GM21723 (cell line): ENCODE measurements at regions not wholly inside any gene's neighbourhood (a gene's known extent, or its start where the extent isn't known, plus 50 kb on each side); places are given as distances from the start of the nearest gene placed in this dataset.

Experiments used
- ATAC-seq: cut with Tn5 transposase; IDR thresholded peaks from one replicate; pipeline ENCODE4 v1.9.1; 2021; ENCODE audit warnings: mild to moderate bottlenecking, moderate library complexity; ENCODE audit not compliant: unreplicated experiment

DNA sequence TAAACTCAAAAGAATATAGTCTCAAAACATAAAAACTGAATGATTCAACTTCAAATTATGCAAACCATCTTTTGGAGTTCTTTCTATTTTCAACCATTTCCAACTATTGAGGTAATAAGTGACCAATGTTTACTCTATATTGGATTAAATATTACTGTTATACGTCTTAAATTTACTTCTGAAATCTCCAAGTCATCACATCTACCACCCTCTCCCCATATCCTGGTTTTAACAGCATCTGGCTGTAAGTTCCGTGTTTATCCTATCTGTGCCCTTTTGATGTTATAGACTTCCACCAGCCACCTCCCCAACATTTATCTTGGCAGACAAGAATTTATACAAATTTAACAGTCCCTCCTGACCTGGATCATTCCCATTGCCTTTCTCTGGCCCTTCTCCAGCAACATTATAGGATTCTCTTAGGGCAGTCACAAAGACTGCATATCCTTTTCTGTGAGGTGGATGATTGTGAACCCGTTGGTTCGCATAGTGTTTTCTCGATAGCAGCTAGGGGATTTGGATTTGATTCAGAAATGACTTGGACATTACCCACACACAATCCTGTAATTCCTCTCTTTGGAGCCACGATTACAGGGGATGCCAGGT lies 313.4 kb upstream of the FMN2 start:
- no peak for ATAC-seq

DNA sequence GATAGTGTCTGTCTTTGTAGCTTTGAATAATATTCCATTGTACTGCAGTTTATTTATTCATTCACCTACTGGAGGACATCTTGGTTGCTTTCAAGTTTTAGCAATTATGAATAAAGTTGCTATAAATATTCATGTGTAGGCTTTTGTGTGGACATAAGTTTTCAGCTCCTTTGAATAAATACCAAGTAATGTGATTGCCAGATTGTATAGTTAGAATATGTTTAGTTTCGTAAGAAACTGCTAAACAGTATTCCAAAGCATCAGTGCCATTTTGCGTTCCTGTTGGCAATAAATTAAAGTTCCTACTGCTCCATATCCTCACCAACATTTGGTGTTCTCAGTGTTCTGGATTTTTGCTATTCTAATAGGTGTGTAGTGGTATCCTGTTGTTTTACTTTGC lies 311.7 kb upstream of the FMN2 start:
- no peak for ATAC-seq

DNA sequence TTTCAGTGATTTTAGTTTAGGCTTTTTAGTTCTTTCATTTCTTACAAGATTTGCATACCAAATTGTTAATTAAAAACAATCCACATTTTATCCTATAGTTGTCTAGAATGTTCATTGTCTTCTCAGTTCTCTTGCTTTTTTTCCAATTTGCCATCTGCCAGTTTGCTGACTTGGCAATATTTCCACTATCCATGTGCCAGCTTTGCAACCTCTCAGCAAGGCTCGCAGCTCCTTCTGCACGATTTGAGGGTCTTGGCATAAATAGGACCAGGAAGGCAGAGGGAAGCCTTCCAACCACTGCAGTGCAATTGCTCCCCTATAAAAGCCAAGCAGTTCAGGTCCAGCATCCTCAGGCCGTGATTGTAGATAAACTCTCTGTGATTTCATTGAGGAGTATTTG lies 306.8 kb upstream of the FMN2 start:
- ATAC-seq, result no peak

DNA sequence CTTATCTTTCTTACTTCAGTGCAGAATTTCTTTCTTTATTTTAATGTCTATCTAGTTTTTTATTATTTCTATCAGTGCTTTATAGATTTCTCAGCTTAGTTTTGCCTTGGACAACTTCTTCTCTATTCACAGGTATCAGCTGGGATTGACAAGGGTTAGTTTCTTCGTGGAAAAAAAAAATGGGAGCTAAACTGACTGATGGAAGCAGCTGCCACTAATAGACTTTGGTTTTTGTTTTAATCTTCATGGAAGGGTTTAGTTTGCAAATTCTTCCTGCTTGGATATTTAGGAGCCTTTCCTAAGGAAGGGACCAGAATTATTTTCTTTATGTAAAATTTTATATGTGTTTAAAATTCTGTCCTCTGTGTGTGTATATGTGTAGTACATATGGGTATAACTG lies 306.1 kb upstream of the FMN2 start:
- no peak for ATAC-seq

DNA sequence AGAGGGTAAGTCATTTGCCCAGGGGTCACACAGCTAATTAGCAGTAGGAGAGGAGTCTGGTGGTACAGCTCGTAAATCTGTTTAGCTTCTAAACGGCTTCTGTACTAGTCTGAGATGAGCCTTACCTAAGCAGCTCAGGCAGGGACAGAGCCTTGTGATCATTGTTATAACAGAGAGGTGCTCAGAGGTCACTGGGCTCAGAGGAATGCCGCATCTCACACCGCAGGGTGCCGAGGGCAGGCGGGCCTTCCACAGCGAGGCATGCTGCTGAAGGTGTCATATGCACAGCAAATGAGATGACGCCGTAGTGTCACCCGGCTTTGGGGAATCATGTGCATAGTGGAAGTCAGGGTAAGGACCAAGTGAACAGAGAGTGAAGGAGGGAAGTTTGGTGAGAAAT lies 305.2 kb upstream of the FMN2 start:
- ATAC-seq, result no peak

DNA sequence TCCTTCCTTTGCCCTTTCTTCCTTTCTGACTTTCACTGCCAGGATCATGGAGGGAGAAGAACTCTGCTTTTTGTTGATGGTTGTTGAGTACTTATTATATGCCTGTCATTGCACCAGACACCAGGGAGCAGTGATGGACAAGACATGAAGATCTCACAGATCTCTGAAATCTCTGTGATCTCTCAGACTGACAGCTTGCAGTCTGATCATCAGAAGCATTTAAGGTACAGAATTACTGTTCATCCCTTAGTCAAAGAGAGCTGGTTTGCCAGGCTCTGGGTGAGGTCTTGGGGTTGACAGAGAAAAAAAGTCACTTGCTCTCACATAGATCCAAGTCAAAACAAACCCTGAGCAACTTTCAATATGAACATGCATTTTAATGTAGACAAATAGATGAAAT lies 299.5 kb upstream of the FMN2 start:
- no peak for ATAC-seq

DNA sequence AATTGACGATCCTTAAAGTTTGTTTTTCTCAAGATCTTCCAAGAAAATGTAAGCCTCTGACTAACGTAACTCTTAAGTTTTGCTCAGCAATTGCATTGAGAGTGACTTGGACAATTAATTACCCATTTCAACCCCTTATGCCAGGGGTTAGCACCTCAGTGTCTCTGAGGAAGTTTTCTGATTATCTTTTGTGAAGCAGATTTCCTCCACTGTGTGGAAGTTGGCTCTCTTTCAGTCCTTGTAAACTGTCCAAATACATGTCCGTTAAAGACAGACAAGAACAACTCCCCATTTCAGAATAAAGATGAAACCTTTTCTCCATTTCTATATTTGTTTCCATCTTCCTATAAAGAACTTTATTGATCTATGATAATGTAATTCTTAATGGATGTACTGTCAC lies 296.4 kb upstream of the FMN2 start:
- ATAC-seq, result no peak

DNA sequence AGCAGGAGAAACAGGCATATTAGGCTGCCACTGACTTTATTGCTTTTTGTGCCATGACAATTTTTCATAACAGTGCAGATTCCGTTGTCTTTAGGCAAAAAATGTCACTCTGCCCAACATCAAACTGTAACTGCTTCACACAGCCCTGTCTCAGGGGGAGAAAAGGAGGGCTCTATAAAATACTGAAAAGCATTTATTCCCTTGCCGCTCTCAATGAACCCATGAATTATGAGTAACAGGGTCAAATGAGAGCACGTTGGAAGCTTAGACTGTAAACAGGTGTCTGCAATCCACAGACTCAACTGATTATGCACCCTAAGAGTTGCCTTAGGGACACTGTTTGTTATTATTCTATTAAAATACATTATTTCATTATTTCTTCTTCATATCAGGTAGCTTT lies 292.1 kb upstream of the FMN2 start:
- ATAC-seq, result no peak

DNA sequence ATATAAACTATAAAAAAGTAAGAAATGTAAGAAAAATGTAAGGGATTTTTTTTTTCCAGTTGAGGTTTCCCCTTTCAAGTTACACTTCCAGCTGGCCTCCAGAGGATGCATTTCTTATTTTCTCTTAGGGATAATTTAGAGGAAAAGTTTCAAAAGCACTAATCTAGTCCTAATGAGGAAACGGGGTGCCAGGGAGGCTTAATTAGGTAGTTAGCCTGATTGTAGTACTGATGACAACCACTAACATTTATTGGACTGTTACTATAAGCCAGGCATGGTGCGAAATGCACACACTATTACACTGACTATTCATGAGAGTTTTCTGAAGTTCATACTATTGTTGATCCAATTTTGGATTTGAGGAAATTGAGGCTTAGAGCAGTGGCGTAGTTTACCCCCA lies 290.8 kb upstream of the FMN2 start:
- no peak for ATAC-seq

DNA sequence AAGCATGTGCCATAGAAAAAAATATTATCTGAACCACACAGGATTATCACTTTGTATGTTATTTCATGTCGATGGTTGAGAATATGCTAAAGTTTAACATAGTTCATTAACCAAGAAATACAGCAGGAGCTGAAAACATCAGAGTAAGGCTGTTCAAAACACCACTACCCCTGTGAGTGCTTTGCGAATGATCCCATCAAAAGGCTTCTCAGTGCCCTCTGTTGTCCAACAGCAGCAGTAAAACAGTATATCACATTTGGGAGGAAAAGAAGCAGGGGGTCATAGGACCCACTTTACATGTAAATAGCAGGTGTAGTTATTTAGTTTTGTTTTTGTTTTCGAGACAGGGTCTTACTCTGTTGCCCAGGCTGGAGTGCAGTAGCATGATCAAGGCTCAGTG lies 289.4 kb upstream of the FMN2 start:
- no peak for ATAC-seq

DNA sequence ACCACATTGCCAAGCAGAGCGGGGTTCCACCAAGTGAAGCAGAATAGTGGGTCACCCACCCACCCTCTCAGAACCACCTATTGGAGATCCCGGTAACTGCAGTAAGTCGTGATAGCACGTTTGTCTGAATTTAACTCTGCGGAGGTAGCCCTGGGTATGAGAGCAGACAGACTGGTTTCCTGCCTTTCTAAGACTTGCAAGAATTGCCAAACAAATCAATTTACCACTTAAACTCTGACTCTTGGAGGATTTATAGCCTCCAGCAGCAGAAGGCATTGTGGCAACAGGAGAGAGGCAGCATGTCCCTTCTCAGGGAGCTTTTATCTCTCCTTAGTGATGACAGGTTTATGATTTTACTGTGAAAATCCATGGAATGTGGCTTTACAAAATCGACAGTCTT lies 287.9 kb upstream of the FMN2 start:
- ATAC-seq, result no peak

DNA sequence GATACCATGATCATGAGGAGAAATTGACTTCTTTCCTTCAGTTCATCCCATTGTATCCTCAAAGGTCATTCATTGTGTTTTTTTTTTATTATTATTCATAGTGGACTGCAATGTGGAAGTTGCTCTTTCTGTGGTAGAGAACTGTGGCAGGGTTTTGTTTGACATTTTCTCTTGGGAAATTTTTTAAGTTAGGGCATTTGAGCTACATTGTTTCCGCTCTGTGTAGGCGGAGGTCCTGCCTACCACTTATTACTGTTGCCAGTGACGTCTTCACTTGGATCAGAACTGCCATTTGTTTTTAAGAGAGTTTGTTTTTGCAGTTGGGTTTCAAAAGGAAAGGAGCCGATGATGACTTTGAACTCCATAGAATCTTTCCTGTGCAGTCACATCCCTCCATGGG lies 287.4 kb upstream of the FMN2 start:
- no peak for ATAC-seq

DNA sequence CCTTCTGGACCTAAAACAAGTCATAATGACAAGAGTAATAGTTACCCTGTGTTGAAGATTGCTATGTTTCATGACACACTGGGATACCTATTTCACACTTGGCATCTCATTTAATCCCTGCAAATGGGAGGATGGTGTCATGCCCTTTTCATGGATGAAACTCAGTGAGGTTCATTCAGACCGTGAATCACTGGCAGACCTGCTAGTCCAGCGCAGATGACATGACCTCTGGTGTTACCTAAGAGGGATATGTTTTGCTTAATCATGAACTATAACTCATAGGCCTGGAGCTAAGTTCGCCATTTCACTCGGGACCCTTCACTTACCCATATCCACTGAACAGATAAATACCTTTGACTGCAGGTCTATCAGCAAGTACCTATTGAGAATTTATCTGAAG lies 286.6 kb upstream of the FMN2 start:
- ATAC-seq, result no peak

DNA sequence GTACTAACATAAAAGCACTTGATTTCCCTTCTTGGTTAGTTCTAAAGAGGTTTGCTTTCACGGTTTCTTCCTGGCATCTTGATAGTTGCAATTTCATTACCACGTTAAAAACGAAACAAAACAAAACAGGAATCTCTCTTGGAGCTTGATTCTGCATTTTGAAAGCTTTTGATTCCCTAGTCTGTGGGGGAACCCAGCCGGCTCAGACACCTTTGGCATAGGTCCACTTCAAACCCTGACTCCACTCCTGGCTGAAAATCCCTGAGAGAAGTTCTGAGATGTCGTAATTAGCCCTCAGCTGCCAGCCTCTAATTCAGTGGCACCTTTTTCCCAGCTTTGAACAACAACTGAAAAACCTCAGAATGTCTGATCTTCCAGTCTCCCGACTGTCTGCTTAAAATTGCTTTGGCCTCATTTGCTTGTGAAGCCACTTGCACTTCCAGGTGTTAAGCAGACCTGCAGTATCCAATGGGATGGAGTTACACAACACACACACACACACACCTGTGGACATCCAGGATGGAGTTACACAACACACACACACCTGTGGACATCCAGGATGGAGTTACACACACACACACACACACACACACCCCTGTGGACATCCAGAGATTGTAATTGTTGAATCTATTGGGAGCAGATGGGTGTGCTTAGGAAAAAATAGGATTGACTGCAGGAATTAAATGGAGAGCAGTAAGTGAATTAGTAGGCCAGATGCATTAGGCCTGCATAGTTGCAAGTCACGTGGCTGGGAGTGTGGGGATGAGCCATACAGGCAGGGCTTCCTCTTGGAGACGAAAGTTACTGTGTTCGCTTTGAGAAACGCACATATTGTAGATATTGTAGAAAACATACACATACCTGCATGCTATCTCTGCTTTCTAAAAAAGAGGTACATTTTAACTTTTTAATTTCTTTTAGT lies 285.6 kb upstream of the FMN2 start:
- ATAC-seq, result no peak

DNA sequence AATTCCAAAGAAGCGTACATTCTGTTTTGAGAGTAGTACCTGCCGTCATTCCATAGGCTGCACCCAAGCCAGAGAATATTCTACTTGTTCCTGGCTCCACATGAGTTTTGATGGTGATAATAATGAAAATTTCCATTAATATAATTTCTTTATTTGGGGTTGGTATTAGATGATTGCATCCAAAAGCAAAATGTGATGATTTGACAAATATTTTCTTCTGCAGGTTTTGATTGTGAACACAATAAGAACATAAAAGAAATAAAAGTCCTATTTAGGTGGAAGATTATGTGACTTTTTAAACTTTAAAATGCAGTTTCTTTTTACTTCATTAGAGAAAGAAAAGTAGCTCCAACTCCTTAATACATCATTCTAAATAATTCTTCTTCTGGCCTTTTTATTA lies 284.8 kb upstream of the FMN2 start:
- ATAC-seq, result no peak

DNA sequence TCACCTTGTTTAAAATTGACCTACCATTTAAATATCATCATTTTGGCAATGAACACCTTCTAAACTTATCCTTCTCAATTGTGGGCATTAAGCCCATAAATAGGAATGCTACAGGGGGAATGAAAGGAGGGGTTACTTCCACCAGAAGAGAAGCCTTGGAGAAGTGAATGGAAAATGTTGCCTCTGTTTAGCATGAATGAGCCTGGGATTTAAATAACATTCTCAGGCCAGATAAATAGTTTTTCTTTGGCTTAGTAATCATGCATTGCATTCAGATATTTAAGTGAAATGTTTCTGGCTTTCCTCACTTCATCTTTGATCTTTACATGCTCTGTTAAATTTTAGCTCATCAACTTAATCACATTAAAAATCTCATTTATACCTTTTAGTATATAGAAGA lies 284.3 kb upstream of the FMN2 start:
- ATAC-seq, result no peak

DNA sequence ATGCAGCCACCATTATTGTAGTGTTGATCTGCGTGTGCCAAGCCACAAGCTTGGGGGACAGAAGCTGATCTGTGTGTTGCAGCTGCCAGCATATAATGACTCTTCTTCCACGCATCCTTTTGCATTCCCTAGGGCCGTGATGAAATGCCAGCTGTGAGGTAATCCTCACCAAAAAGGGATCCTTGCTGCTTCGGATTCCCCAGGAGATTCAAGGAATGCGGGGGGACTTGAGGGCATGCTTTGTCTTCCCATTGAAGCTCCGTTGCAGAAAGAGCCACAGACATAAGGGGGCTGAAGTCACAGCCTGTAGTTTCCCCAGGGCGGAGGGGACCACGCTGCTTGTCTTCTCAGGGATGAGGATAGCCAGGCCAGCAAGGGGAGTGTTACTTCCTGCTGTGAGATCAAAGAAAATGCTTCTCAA lies 281.6 kb upstream of the FMN2 start:
- no peak for ATAC-seq

DNA sequence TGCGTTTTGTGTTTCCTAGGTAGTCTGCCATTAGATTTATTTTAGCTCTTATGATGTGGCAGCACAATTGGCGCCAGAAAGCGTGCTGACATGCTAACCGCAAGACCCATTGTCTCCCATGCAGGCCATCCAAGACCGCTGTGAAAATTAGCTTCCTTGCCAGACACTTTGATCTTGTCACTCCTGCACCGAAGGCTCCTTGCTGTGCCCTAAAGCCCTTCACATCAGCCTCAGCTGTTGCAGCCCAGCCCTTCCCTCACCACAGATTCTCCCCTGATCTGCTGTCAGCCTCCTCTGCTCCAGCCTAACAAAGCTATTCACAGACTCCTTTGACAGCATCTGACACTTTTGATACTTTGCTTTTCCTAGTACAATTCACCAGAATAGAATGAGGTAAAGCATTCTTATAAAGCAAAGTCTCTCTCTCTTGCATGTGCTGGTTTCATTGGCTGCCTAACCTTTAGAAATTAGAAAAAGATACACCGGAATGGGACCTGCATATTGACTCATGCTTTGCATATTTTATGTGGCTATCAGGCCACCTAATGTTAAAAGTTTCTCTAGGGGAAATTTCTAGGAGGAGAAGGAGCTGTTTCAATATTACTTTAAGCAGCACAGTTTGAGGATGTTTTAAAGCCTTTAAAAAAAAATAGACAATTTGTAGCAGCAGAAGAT lies 280.3 kb upstream of the FMN2 start:
- no peak for ATAC-seq

DNA sequence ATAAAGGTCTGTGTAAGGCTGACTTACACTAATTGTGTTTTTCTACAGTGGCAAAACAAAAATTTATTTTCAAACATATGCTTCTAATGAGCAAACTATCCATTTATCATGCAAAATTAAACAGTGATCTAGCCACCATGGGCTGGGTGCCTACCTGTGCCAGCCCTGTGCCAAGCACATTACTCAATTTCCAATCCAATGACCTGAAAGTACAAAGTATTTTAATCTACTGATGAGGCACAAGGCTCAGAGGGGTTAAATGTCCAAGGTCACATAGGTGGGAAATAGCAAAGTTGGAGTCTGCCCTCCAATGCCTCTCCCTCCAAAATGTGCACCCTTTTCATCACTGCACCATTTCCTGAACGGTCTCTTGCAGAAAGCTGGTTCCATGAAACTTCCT lies 279.1 kb upstream of the FMN2 start:
- no peak for ATAC-seq

DNA sequence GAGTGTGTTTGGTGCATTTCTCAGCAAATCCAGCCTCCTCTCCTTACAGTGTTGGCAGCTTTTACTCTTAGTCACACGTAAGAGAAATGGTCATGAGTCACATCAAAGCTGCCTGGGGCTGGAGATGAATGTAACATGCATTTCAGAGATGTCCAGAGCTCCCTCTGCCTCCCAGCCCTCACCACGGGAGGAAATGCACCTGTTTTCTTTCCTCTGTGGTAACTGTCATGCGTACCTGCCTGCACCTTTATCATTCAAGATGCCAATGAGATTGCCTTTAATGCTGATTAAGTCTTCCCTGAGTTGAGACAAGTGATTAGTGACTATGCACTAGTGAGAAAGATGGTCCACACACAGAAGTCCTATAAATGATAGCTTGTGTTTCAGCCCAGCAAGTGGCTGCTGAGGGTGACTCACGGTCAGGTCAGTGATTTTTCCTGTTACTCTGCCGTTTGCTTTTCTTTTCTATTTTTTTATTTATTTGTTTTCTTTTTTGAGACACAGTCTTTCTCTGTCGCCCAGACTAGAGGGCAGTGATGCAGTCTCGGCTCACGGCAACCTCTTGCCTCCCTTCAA lies 277.3 kb upstream of the FMN2 start:
- no peak for ATAC-seq

DNA sequence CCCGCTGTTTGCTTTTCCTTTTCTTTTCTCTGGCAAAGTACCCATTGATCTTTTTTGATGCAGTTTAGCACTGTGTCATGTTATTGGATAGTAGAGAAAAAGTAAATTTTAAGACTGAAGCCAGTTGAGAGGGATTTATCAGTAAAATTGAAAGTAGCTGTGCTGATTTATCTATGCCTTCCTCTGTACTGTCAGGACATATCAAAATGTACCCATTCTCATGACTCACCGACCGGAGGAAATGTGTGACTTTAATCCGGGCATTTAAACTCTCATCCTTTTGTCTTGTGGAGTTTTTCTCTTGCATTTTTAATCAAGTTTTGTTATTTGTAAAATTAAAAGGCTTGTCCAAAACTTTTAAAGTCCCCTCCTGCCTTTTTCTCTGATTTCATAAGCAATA lies 276.6 kb upstream of the FMN2 start:
- ATAC-seq, result no peak
